CD4-positive, alpha-beta T cell (primary cell): ENCODE measurements at regions not wholly inside any gene's neighbourhood (a gene's known extent, or its start where the extent isn't known, plus 50 kb on each side); places are given as distances from the start of the nearest gene placed in this dataset.

Source experiments
- ATAC-seq: fragments of 200-7000 bp; cut with Tn5 transposase; one replicate; pipeline ENCODE4 v1.10.0; 2022; ENCODE audit warnings: mild to moderate bottlenecking; ENCODE audit not compliant: poor library complexity
- CTCF ChIA-PET: fragments of 350-600 bp; sonication (Branson Sonifier 250); formaldehyde crosslinking; loops from one replicate; lab custom pipeline; 2021; ENCODE audit warnings: antibody characterized with exemption, inconsistent platforms; lab: Charles Lee
- POLR2A ChIA-PET: fragments of 350-600 bp; sonication (Branson Sonifier 250); formaldehyde crosslinking; loops from one replicate; lab custom pipeline; 2021; ENCODE audit warnings: antibody characterized with exemption, inconsistent platforms; lab: Charles Lee
- DNase-seq, 14 experiments: peaks; one replicate each; pipeline ENCODE4 v3.0.0-alpha.2; 2013 to 2020; ENCODE audit warnings: mixed read lengths in 2 of 14
- H3K27ac ChIP-seq, 2 donors: one replicate each; pipeline versions ENCODE4 v1.5.1 to v1.7.0; 2013; ENCODE audit warnings: low read length in 2 of 2, low read depth in 1 of 2, mild to moderate bottlenecking in 1 of 2
- H3K27me3 ChIP-seq, 2 experiments: 1 replicate in 1 of 2; 2 replicates in 1 of 2; pipeline versions ENCODE4 v1.6.1 to v1.7.0; 2013; ENCODE audit warnings: low read length in 2 of 2, control low read depth in 1 of 2, mild to moderate bottlenecking in 1 of 2, moderate library complexity in 1 of 2; ENCODE audit not compliant: insufficient read depth in 2 of 2, control insufficient read depth in 1 of 2
- H3K36me3 ChIP-seq: one replicate; pipeline ENCODE4 v1.6.1; 2013; ENCODE audit warnings: low read length, control low read depth; ENCODE audit not compliant: insufficient read depth
- H3K4me1 ChIP-seq: one replicate; pipeline ENCODE4 v1.6.1; 2013; ENCODE audit warnings: low read length, control low read depth; ENCODE audit not compliant: insufficient read depth
- H3K4me3 ChIP-seq: one replicate; pipeline ENCODE4 v1.5.1; 2013; ENCODE audit warnings: mild to moderate bottlenecking, low read length, moderate library complexity
- H3K9me3 ChIP-seq, 2 experiments: 1 replicate in 1 of 2; 2 replicates in 1 of 2; pipeline versions ENCODE4 v1.6.1 to v1.7.0; 2013; ENCODE audit warnings: low read length in 2 of 2, mild to moderate bottlenecking in 2 of 2, control low read depth in 1 of 2, moderate library complexity in 1 of 2; ENCODE audit not compliant: control insufficient read depth in 1 of 2, insufficient read depth in 1 of 2
- H3K27ac Mint-ChIP-seq: one replicate; pipeline ENCODE4 v1.8.0; 2020; ENCODE audit warnings: mixed read lengths
- H3K27me3 Mint-ChIP-seq: one replicate; pipeline ENCODE4 v1.8.0; 2021; ENCODE audit warnings: mixed read lengths
- H3K36me3 Mint-ChIP-seq: one replicate; pipeline ENCODE4 v1.8.0; 2021; ENCODE audit warnings: low read depth, mixed read lengths
- H3K4me1 Mint-ChIP-seq: one replicate; pipeline ENCODE4 v1.8.0; 2021; ENCODE audit warnings: low read depth, mixed read lengths
- H3K4me3 Mint-ChIP-seq: one replicate; pipeline ENCODE4 v1.8.0; 2020; ENCODE audit warnings: mild to moderate bottlenecking, mixed read lengths
- H3K9me3 Mint-ChIP-seq: one replicate; pipeline ENCODE4 v1.8.0; 2020; ENCODE audit warnings: mixed read lengths
- intact Hi-C, 2 experiments: fragments of 100-400 bp; cut with DNase I in 1 of 2; cut with micrococcal nuclease in 1 of 2; formaldehyde crosslinking; loops; one replicate each; pipeline versions ENCODE4 v1.15.1 to v1.9.0; 2023 to 2025; cut with DNase I, micrococcal nuclease
- TF ChIP-seq, protein P1 (sequence below): fragments of 200-600 bp; IDR thresholded peaks from one replicate; pipeline ENCODE4 v1.8.0; 2022; ENCODE audit warnings: antibody characterized with exemption, mild to moderate bottlenecking

DNA sequence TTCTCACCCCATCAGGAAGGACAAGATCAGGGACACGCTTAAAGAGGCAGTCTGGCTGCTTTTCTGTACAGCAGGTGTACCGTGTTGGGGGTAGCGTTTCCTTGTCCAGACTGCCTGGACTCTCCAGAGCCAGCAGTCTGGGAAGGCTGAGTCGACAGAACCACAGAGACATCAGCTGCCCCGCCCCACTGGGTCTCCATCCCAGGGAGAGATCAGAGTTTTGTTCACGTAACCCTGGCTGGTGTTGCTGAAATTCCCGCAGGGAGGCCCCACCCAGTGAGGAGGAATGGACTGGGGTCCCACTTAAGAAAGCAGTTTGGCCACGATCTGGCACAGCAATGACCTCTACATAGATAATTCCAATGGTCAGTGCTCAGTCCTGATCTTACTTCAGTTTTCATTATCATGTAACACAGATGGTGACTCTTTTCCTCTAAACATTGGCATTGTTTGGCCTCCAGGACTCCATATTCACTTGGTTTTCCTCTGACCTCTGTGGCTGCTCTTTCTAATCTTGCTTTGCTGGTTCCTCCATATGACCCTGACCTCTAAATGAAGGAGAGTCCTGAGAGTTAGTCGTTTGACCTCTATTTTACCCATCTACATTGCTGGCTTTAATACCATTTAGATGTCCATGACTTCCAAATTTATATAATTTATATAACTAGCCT is 89.6 kb upstream of the LRRC55 start:
- Mint-ChIP-seq H3K36me3 (no peaks in the 10 kb centered on the region), H3K27ac (no peak overlapping the region), H3K27me3 (peaks cover 12% of the 10 kb centered on the region), H3K4me3 (no peak overlapping the region), H3K4me1 (no peaks in the 10 kb centered on the region), H3K9me3 (no peaks in the 10 kb centered on the region)
- no peaks in the 10 kb centered on the region for H3K36me3 ChIP-seq
- DNase-seq (no peak), ATAC-seq (no peak)
- ChIA-PET CTCF (no interaction called here), POLR2A (no interaction called here)
- H3K27ac ChIP-seq, result no peak overlapping the region
- TF ChIP-seq, protein P1, sequence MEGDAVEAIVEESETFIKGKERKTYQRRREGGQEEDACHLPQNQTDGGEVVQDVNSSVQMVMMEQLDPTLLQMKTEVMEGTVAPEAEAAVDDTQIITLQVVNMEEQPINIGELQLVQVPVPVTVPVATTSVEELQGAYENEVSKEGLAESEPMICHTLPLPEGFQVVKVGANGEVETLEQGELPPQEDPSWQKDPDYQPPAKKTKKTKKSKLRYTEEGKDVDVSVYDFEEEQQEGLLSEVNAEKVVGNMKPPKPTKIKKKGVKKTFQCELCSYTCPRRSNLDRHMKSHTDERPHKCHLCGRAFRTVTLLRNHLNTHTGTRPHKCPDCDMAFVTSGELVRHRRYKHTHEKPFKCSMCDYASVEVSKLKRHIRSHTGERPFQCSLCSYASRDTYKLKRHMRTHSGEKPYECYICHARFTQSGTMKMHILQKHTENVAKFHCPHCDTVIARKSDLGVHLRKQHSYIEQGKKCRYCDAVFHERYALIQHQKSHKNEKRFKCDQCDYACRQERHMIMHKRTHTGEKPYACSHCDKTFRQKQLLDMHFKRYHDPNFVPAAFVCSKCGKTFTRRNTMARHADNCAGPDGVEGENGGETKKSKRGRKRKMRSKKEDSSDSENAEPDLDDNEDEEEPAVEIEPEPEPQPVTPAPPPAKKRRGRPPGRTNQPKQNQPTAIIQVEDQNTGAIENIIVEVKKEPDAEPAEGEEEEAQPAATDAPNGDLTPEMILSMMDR, result no peak
- no peaks in the 10 kb centered on the region for H3K27me3 ChIP-seq
- H3K4me3 ChIP-seq, result no peak overlapping the region
- intact Hi-C loops, result no loop called here
- peaks cover 0 to 8% of the 10 kb centered on the region in 2 experiments for H3K9me3 ChIP-seq
- no peaks in the 10 kb centered on the region for H3K4me1 ChIP-seq

DNA sequence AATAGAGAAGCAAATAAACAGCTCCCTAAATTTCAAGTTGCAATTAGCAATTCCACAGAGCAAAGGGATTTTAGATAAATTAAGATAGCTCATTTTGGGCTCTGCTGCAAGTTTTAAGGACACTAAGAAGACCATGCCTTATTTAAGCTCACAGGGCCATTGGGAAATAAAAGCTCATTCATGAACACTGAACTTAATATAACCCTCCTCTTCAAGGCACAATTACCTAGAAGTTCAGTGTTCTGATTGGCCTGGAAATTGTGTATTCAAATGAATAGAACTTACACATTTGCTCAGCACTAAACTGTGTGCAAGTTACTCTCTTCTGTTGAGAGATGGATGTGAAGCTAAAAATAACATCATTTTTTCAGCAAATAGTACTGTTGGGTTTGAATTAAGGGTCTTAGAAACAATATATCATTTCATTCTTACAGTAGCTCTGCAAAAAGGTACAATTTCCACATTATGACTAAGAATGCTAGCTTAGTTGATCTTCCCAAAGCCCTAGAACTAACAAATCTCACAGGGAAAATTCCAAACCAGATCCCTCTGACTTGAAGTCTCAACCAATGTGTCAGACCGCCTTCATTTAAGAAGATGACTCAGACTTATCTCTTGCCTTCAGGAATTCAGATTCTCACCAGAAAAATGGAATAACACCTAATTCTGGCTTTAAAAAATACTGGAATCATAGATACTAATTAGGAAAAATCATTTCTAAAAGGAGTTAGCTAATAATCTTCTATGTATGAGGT is 87.4 kb upstream of the LRRC55 start:
- Mint-ChIP-seq H3K27ac (no peak overlapping the region), H3K4me1 (no peaks in the 10 kb centered on the region), H3K9me3 (no peaks in the 10 kb centered on the region), H3K27me3 (peaks cover 12% of the 10 kb centered on the region), H3K36me3 (no peaks in the 10 kb centered on the region), H3K4me3 (no peak overlapping the region)
- Histone ChIP-seq H3K27me3 (no peaks in the 10 kb centered on the region), H3K4me3 (no peak overlapping the region), H3K4me1 (no peaks in the 10 kb centered on the region), H3K36me3 (no peaks in the 10 kb centered on the region), H3K27ac (no peak overlapping the region), H3K9me3 (peaks cover 0 to 8% of the 10 kb centered on the region in 2 experiments)
- no peak for ATAC-seq
- intact Hi-C loops, result no loop called here
- no peak for DNase-seq
- TF ChIP-seq, protein P1, result no peak
- POLR2A ChIA-PET, result interaction anchor here (0.8 kb wide), 1 partner anchor 10 kb away, joined by 3 read pairs; no protein-coding TSS in a partner anchor
- CTCF ChIA-PET, result no interaction called here

DNA sequence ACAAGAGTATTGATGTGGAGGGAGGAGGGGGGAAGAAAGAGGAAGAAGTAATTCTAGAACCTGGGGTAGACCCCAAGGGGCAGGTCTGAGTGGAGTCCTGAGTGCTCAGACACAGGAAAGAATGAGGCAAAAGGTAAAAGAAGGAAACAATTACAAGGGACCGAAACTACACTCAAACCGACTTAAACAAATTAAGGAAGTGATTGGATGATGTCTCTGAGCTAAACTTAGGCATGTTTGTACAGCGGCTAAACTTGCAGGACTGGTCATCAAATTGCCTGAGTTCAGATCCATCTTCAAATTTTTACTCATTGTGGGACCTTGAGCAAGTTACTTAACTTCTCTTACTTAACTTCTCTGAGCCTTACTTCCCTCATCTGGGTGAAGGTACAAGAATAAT is 86.3 kb upstream of the LRRC55 start:
- Histone ChIP-seq H3K36me3 (no peaks in the 10 kb centered on the region), H3K9me3 (peaks cover 0 to 8% of the 10 kb centered on the region in 2 experiments), H3K27ac (no peak overlapping the region), H3K4me1 (no peaks in the 10 kb centered on the region), H3K4me3 (no peak overlapping the region), H3K27me3 (no peaks in the 10 kb centered on the region)
- Mint-ChIP-seq H3K27ac (no peak overlapping the region), H3K36me3 (no peaks in the 10 kb centered on the region), H3K27me3 (peaks cover 12% of the 10 kb centered on the region), H3K9me3 (no peaks in the 10 kb centered on the region), H3K4me3 (no peak overlapping the region), H3K4me1 (no peaks in the 10 kb centered on the region)
- POLR2A ChIA-PET, result no interaction called here
- ATAC-seq (no peak), DNase-seq (no peak)
- intact Hi-C loops, result no loop called here
- TF ChIP-seq, protein P1, result no peak
- CTCF ChIA-PET, result no interaction called here
